ENCODE measurements at regions not wholly inside any gene's neighbourhood (a gene's known extent, or its start where the extent isn't known, plus 50 kb on each side); places are given as distances from the start of the nearest gene placed in this dataset.
A peak's percentile ranks its signal among the peaks of the same experiment; 100 is the strongest.

DNA sequence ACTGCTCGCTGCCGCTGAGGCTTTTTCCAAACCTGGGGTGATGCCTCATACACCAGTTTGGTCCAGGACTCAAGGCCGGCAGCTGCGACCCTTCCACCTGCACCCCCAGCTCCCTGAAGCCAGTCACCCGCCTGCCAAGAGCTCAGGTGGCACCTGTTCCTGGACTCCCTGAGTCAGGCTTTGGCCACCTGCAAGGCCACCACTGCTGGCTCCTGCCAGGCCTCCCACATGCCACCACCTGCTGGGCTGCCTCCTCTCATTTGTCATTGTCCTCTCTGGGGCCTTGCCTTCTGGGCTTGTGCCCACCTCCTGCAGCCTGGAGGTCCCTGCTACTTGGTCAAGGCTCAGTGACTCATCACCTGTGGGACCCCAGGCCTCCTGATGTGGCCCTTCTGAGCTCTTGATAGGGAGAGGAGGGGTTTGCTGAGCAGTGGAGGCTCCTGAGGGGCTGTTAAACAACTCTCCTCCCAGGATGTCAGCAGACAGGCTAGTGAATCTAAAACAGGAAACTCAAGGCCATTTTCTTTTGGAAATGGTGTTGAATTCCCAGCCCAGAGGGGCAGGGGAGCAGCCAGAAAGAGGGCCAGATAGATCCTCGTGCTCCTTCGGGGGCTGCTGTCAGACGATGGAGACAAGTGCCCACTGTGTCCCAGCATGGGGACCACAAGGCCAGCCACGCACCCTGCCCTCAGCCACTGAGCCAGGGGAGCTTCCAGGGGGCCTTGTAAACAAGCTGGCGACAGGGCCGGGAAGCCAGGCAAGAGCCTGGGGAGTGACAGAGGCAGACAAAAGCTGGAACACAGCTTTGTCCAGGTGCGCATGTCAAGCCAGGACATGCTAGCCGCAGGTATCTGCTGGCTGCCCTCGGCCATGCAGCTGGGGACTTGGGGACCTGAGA, 416.8 kb downstream of the LRATD1 start:
- no peak for DNase-seq

DNA sequence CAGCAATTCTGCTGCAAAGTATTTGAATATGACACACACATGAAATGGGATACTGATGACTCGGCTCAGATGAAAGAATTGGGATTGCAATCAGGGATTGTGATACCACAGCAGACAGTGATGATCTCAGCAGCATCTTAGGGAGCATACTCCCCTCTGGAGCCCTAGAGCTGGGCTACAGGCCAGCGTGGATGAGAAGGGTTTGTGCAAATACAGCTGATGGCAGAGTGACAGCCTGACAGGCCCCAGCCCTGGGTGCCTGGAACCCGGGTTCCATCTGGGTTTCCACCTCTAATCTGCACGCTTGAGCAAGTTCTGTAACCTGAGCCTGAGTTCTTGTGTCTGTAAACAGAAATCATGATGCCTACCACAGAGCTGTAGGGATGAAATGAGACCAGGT, 418.0 kb downstream of the LRATD1 start:
- peak; percentile 77 for DNase-seq

DNA sequence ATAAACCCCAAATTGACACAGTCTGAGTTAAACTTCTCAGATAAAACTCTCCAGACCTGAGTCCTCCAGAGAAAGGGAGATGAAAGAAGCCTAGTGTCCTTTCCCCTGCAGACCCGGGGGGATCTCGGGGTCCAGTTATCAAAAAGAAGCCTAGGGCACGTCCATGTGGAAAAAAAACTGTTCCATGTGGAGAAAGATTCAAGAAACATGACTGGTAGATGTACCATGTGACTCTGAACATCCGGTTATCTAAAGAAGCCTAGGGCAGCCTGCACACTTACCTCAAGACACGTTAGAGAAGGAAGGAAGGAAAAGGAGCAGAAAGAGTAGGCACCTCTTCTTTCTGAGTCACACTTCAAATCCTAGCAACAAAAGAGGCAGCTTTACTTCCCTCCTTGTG, 421.0 kb downstream of the LRATD1 start:
- DNase-seq = no peak

- DNase-seq = no peak
Observed at GRCh38 chr2:15058015-15058720, 425.7 kb downstream of the LRATD1 start.

- no peak for DNase-seq
Observed at GRCh38 chr2:15058721-15059157, 426.2 kb downstream of the LRATD1 start.

DNA sequence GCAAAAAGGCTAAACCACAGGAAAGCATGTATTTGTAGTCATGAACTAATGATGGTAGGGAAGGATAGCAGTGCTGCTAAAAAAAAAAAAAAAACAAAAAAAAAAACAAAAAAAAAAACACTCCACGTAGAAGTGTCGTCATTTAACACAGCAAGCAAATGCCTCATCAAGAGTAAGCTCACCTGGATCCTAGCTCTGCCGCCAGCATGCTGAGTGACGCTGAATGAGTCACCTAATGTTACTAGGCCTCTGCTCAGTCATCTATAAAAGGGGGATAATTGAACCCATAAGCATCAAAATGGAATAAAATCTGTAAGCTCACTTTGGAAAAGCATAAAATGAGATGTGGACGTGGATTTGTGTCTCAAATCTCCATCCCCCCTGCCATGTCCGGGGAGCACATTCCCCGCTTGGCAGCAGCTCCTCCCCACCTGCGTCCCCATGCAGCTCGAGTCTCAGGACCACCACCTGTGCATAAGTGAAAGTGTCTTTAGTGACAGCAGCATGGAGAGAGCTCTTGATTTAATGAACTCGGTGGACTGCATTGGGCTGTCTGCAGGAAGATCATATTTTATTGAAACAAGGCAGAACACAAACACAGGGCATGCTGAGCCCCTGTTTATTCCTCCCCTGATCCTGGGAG, 427.5 kb downstream of the LRATD1 start:
- DNase-seq = no peak

DNA sequence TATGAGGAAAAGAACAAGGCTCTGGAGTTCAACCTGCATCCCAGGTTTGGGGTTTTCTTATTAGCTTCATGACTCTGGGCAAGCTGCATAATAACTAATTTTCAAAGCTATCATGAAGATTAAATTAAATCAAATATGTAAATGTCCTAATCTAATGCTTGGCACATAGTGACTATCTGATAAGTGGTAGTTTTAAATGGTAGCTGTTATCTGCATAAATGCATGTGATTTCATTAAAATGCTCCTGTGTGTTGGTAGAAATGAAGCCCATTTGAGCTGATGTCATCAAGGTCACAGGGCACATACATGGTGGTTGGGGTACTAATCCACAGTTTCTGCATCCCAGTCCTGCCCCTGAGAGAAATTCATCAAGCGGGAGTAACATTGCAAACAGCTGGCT, 428.8 kb downstream of the LRATD1 start:
- DNase-seq = no peak

- DNase-seq = no peak
Observed at GRCh38 chr2:15066138-15066537, 433.6 kb downstream of the LRATD1 start.

- DNase-seq = no peak
Observed at GRCh38 chr2:15069149-15069548, 436.6 kb downstream of the LRATD1 start.

DNA sequence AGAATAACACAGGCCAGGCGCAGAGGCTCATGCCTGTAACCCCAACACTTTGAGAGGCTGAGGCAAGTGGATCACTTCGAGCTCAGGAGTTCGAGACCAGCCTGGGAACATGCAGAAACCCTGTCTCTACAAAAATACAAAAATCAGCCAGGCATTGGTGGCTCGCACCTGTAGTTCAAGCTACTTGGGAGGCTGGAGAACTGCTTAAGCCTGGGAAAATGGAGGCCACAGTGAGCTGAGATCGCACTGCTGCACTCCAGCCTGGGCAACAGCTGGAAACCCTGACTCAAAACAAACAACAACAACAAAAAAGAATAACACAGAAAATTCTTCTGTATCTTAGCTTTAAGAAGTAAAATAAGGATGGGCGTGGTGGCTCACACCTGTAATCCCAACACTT, 440.3 kb downstream of the LRATD1 start:
- DNase-seq = no peak

DNA sequence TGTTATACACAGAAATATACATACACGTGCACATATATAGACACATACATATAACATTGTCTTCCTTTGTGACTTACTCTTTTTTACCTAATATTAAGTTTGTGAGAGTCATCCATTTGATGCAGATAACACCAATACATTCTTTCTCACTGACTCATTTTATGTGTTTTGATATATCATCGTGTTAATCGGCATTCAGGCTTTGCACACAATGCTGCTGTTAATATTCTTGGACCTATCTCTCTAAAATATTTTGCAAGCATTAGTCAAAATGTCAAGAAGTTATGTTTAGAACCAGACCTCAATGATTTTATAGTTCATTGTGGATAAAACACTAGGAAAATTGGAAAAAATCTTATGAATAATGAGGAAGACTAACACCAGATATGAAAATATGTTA, 441.1 kb downstream of the LRATD1 start:
- no peak for DNase-seq

GRCh38 chr2:15074319-15074718, 441.8 kb downstream of the LRATD1 start:
- no peak for DNase-seq

- no peak for DNase-seq
Observed at GRCh38 chr2:15074751-15075700, 442.5 kb downstream of the LRATD1 start.

DNA sequence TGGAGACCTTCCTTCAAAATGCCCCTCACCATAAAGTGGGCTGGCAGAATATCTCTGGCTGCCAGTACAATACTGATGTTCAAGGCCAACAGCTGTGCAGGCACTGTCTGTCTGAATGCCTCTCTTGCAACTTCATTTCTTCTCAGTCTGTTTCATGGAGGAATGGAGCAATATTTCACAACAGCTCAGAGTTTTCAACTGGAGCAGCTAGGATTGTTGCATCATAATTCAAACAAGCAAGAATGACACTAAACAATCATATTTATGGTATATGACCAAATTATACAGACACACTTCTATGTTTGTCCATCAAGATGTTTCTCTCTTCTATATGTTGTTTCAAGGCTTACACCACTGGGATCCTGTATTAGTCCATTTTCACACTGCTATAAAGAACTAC, 444.2 kb downstream of the LRATD1 start:
- DNase-seq = no peak

GRCh38 chr2:15081356-15081755, 448.8 kb downstream of the LRATD1 start:
- no peak for DNase-seq

DNA sequence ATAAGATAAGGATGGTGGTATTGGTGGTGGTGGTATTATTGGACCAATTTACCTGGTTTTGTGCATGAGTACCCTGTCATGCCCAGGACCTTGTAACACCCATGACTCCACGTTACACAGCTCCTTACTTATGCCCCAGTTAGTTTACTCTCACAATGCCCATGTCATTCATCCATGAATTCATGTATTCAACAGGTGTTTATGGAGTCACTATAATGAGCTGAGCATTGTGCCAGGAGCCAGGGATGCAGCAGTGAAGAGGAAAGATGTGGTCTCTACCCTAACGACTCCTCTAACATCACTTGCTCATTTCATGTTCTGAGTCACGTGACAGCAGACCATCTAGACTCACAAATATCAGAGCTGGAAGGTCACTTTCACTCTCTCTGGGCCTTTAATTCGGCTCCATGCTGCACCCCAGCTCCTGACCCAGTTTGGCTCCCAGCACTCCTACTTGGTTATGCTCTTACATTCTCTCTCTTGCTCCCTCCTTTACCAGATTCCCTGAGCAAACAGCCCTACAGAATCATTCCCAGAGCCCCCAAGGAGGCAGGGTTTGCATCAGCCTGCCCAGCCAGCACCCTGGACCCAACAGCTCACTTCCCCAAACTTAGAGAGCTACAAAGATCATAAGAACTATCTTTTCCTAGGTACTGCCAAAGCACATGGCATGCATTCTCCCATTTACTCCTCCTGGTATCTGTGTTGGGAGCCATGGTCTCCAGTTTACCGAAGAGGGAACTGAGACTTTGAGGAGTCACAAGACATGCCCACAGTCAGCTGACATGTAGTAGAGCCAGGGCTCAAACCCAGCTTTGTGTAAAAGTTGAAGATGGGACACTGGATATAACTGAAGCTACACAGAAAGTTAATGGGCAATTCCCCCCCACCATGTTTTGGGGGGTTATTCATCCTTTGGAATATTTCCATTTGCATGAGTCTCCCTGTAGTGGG, 449.9 kb downstream of the LRATD1 start:
- no peak for DNase-seq

- no peak for DNase-seq
Observed at GRCh38 chr2:15084826-15085489, 452.4 kb downstream of the LRATD1 start.

DNA sequence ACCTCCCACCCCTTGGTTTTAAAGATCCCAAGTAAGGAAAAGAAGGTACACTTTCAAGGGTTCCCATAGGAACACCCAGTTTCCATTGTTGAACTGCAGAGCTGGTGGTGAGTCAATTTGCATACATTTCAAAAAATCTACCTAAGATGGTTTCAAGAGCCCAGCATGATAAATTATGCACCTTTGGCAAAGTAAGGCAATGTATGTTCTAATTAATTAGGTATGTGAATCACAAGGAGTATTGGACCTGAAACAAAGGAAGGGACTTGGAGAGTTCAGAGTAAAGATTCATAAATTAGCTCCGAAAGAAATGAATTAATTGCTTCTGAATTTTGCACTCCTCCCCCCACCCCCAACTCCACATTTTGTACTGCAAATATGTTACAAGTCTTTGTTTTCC, 459.7 kb downstream of the LRATD1 start:
- no peak for DNase-seq

- DNase-seq = no peak
Observed at GRCh38 chr2:15092691-15093090, 460.2 kb downstream of the LRATD1 start.

DNA sequence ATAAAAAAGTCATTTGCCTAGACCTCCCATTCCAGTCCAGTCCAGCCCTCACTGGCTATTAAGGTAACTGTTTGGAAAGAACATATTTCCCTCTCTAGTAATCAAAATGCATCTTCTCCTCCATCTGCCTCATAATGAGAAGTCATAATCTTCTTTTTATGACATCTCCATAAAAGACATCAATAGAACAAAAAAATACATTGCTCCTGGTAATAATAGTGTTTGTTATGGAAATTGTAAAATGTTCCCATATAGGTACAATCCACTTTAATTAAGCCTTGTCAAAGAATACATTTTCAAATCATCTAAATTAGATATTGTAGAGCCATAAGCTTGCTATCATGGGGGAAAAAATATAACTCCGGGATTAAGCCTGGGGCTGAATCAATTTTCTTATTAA, 461.6 kb downstream of the LRATD1 start:
- no peak for DNase-seq

DNA sequence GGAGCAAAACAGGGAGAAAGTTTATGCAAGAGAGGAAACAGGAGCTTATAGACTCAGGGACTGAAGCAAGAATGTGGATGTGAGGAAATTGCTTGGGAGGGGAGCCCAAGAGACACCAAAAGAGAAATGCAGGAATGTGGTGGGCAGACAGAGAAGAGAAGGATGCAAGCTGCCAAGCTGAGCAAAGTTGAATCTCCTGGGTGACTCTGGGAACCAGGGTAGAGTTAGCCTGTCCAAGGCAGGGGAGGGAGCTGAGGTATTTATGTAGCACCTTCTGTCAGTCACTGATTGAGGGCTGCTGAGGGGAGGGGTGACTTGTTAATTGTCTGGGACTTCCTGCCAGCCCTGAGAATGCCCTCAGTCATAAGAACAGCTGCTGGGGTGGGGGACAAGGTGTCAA, 464.3 kb downstream of the NBAS start:
- DNase-seq = no peak
